ENCODE measurements at regions not wholly inside any gene's neighbourhood (a gene's known extent, or its start where the extent isn't known, plus 50 kb on each side); places are given as distances from the start of the nearest gene placed in this dataset.

GRCh38 chr1:232702911-232703310 lies 73.0 kb upstream of the SIPA1L2 start:
- no peak for TF ChIP-seq CTCF (IDR thresholded peaks at IDR 0.05; ENCODE audit: low read length, missing control alignments)
- DNase-seq (ENCODE audit: low read depth), result no peak
- H3K4me3 ChIP-seq (replicated peaks; ENCODE audit: low read depth, low read length), result no peak overlapping the region

GRCh38 chr1:232704256-232704655 lies 74.3 kb upstream of the SIPA1L2 start:
- no peak overlapping the region for H3K4me3 ChIP-seq (replicated peaks; ENCODE audit: low read depth, low read length)
- no peak for TF ChIP-seq CTCF (IDR thresholded peaks at IDR 0.05; ENCODE audit: low read length, missing control alignments)
- DNase-seq (ENCODE audit: low read depth), result no peak

- DNase-seq (ENCODE audit: low read depth), result peak; percentile 77
- H3K4me3 ChIP-seq (replicated peaks; ENCODE audit: low read depth, low read length), result no peak overlapping the region
- no peak for TF ChIP-seq CTCF (IDR thresholded peaks at IDR 0.05; ENCODE audit: low read length, missing control alignments)
These were observed 75.1 kb upstream of the SIPA1L2 start for GRCh38 chr1:232704694-232705680.

DNA sequence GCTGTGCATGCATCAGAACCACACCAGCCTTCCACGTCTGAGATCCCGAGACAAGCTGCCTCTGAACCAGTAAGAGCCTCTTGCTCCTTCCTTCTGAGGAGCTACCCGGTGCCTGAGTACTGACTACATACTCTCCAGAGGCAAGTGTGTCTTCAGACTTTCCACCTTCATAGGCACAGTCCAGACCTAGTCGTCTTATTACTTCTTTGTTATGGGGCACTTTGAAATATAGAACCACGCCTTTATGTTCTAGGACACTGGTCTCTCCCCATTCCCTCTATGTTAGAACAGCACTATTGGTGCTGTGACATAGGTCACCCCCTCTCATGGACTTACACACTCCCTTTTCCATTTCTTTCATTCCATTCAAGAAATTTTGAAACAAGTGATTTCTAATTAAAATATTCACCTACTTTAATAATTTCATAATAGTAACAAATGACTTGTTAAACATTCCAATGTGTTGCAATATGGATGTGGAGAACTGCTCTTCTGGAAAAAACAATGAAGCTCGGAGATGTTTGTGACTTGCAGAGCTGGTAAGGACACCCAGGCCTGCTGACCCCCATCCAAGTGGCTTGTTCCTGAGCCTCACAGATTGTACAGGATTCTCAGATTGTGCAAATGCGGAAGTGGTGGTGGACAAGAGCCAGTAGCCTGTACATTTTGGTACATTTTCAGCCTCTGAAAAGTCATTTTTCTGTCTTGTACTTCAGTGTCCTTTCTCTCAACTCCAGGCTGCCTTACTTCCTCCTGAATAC lies 76.1 kb upstream of the SIPA1L2 start:
- no peak overlapping the region for H3K4me3 ChIP-seq (replicated peaks; ENCODE audit: low read depth, low read length)
- TF ChIP-seq CTCF (IDR thresholded peaks at IDR 0.05; ENCODE audit: low read length, missing control alignments), result no peak
- DNase-seq (ENCODE audit: low read depth), result peak; percentile 67

DNA sequence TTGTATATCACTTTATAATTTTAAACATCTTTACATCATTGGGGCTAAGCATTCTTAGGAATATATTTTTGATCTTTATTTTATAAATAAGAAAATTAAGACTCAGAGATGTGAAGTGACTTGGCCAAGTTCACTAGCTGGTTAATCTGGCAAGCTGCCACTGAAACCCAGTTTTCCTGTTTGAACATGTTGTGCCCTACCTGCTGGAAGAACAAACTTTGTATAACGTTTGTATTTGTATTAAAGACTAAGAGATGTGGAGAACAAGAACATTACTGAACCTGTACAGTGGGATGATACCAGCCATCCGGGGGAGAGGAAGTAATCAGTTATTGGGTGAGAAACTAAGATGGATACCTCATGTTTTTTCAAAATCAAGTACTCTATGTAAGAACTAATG lies 77.2 kb upstream of the SIPA1L2 start:
- no peak for TF ChIP-seq CTCF (IDR thresholded peaks at IDR 0.05; ENCODE audit: low read length, missing control alignments)
- DNase-seq (ENCODE audit: low read depth), result no peak
- no peak overlapping the region for H3K4me3 ChIP-seq (replicated peaks; ENCODE audit: low read depth, low read length)

- H3K4me3 ChIP-seq (replicated peaks; ENCODE audit: low read depth, low read length), result no peak overlapping the region
- no peak for TF ChIP-seq CTCF (IDR thresholded peaks at IDR 0.05; ENCODE audit: low read length, missing control alignments)
- DNase-seq (ENCODE audit: low read depth), result peak; percentile 35
These were observed 79.5 kb upstream of the SIPA1L2 start for GRCh38 chr1:232709386-232709785.
